ENCODE measurements at regions not wholly inside any gene's neighbourhood (a gene's known extent, or its start where the extent isn't known, plus 50 kb on each side); places are given as distances from the start of the nearest gene placed in this dataset.

GRCh38 chr20:53890443-53891305 lies 179.7 kb downstream of the BCAS1 start:
- TF ChIP-seq CTCF (IDR thresholded peaks at IDR 0.05), result no peak
- TF ChIP-seq POLR2A (IDR thresholded peaks at IDR 0.05), result no peak
- no peak for TF ChIP-seq POLR2AphosphoS5 (IDR thresholded peaks at IDR 0.05; ENCODE audit: insufficient read depth in 1 of 2, low read depth in 1 of 2)

All from vagina (tissue), 2 donors.